ENCODE measurements at regions not wholly inside any gene's neighbourhood (a gene's known extent, or its start where the extent isn't known, plus 50 kb on each side); places are given as distances from the start of the nearest gene placed in this dataset.

GRCh38 chr5:62896121-62896893 lies 317.7 kb downstream of the LRRC70 start:
- ChIA-PET CTCF (no interaction called here), POLR2A (no interaction called here)
- TF ChIP-seq TEAD4 (CRISPR knock-in tag; IDR thresholded peaks at IDR 0.05) (no peak), STAT6 (CRISPR knock-in tag; conservative IDR thresholded peaks at IDR 0.05; ENCODE audit: low read depth) (no peak), EMX1 (CRISPR knock-in tag; IDR thresholded peaks at IDR 0.05) (no peak), GRHL2 (CRISPR knock-in tag; IDR thresholded peaks at IDR 0.05; ENCODE audit: insufficient replicate concordance, severe bottlenecking) (no peak), ZNF396 (CRISPR knock-in tag; IDR thresholded peaks at IDR 0.05; ENCODE audit: borderline replicate concordance) (no peak), IRF2 (CRISPR knock-in tag; IDR thresholded peaks at IDR 0.05; ENCODE audit: borderline replicate concordance, low read depth) (no peak), CREB1 (CRISPR knock-in tag; IDR thresholded peaks at IDR 0.05) (no peak), TCF7 (CRISPR knock-in tag; IDR thresholded peaks at IDR 0.05; ENCODE audit: low read depth) (no peak), ERG (CRISPR knock-in tag; IDR thresholded peaks at IDR 0.05) (no peak), ZNF281 (CRISPR knock-in tag; IDR thresholded peaks at IDR 0.05) (no peak), MXD4 (CRISPR knock-in tag; IDR thresholded peaks at IDR 0.05; ENCODE audit: borderline replicate concordance) (no peak), CBFB (CRISPR knock-in tag; IDR thresholded peaks at IDR 0.05; ENCODE audit: low read depth) (no peak), NFATC4 (CRISPR knock-in tag; IDR thresholded peaks at IDR 0.05) (no peak), FOXP1 (CRISPR knock-in tag; IDR thresholded peaks at IDR 0.05; ENCODE audit: borderline replicate concordance) (no peak), SP1 (CRISPR knock-in tag; conservative IDR thresholded peaks at IDR 0.05) (no peak), ATF6 (CRISPR knock-in tag; IDR thresholded peaks at IDR 0.05) (no peak)
- TF ChIP-seq, protein P1, sequence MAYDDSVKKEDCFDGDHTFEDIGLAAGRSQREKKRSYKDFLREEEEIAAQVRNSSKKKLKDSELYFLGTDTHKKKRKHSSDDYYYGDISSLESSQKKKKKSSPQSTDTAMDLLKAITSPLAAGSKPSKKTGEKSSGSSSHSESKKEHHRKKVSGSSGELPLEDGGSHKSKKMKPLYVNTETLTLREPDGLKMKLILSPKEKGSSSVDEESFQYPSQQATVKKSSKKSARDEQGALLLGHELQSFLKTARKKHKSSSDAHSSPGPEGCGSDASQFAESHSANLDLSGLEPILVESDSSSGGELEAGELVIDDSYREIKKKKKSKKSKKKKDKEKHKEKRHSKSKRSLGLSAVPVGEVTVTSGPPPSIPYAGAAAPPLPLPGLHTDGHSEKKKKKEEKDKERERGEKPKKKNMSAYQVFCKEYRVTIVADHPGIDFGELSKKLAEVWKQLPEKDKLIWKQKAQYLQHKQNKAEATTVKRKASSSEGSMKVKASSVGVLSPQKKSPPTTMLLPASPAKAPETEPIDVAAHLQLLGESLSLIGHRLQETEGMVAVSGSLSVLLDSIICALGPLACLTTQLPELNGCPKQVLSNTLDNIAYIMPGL (CRISPR knock-in tag; IDR thresholded peaks at IDR 0.05): no peak
- TF ChIP-seq, protein P2, sequence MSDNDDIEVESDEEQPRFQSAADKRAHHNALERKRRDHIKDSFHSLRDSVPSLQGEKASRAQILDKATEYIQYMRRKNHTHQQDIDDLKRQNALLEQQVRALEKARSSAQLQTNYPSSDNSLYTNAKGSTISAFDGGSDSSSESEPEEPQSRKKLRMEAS (CRISPR knock-in tag; IDR thresholded peaks at IDR 0.05): no peak
- TF ChIP-seq, protein P3, sequence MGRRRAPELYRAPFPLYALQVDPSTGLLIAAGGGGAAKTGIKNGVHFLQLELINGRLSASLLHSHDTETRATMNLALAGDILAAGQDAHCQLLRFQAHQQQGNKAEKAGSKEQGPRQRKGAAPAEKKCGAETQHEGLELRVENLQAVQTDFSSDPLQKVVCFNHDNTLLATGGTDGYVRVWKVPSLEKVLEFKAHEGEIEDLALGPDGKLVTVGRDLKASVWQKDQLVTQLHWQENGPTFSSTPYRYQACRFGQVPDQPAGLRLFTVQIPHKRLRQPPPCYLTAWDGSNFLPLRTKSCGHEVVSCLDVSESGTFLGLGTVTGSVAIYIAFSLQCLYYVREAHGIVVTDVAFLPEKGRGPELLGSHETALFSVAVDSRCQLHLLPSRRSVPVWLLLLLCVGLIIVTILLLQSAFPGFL (CRISPR knock-in tag; IDR thresholded peaks at IDR 0.05; ENCODE audit: borderline replicate concordance): no peak
- TF ChIP-seq, protein P4, sequence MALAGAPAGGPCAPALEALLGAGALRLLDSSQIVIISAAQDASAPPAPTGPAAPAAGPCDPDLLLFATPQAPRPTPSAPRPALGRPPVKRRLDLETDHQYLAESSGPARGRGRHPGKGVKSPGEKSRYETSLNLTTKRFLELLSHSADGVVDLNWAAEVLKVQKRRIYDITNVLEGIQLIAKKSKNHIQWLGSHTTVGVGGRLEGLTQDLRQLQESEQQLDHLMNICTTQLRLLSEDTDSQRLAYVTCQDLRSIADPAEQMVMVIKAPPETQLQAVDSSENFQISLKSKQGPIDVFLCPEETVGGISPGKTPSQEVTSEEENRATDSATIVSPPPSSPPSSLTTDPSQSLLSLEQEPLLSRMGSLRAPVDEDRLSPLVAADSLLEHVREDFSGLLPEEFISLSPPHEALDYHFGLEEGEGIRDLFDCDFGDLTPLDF (CRISPR knock-in tag; IDR thresholded peaks at IDR 0.05): no peak
- H3K9me3 Mint-ChIP-seq: peaks cover 34% of the 10 kb centered on the region
- no peaks in the 10 kb centered on the region for H3K4me1 Mint-ChIP-seq
- peaks cover 32% of the 10 kb centered on the region for H3K27me3 Mint-ChIP-seq (ENCODE audit: low read depth)
- DNase-seq (ENCODE audit: low spot score) (no peak), ATAC-seq (no peak)
- H3K36me3 Mint-ChIP-seq: 0 out of 2 replicates have a peak, but pooled peaks cover 8% of the 10 kb centered on the region
- no peak overlapping the region for H3K27ac Mint-ChIP-seq
- H3K4me3 Mint-ChIP-seq: no peak overlapping the region
